ENCODE measurements at regions not wholly inside any gene's neighbourhood (a gene's known extent, or its start where the extent isn't known, plus 50 kb on each side); places are given as distances from the start of the nearest gene placed in this dataset.

GRCh38 chr6:81491454-81492101 lies 260.9 kb downstream of the TENT5A start:
- no peaks in the 10 kb centered on the region for H3K36me3 ChIP-seq
- H3K4me3 ChIP-seq, result no peak overlapping the region
- no peaks in the 10 kb centered on the region for H3K9me3 ChIP-seq (replicated peaks)
- no peak for DNase-seq
- no peaks in the 10 kb centered on the region for H3K27me3 ChIP-seq
- no peak overlapping the region for H3K27ac ChIP-seq
- no peaks in the 10 kb centered on the region for H3K4me1 ChIP-seq

DNA sequence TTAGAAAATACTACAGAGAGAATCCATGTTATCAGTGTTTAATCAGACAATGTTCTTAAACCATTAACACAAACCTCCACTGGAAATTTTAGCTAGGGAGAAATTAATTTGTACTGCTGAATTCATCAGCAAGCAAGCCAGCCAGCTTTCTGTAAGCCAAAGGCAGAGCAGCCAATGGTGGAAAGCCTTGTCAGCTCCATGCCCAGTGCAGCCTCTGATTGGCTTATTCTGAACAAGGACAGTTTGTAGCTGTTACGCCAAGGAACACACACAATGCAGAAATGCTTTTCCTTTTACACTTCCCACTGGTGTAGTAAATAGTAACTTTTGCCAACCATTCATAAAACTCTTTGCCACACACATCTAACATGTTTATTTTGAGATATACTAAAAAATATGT lies 265.0 kb downstream of the TENT5A start:
- Histone ChIP-seq H3K36me3 (no peaks in the 10 kb centered on the region), H3K27me3 (no peaks in the 10 kb centered on the region), H3K27ac (no peak overlapping the region), H3K9me3 (replicated peaks) (no peaks in the 10 kb centered on the region), H3K4me1 (no peaks in the 10 kb centered on the region), H3K4me3 (peak overlapping the region; percentile 43)
- DNase-seq, result peak; percentile 54 to 73

DNA sequence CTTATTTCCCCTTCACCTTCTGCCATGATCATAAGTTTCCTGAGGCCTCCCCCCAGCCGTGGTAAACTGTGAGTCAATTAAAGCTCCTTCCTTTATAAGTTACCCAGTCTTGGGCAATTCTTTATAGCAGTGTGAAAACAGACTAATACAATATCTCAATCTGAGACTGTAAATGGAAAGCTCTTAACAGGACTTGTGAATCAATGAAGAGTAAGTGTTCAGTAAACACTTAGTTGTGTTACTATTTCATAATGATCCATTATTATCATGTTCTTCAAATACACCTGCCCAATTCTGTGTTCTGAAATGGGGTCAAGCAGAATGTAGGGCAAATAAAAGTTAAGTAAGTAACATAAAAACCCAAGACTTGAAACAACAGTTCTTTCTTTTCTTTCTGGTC lies 266.2 kb downstream of the TENT5A start:
- Histone ChIP-seq H3K4me3 (no peak overlapping the region), H3K9me3 (replicated peaks) (no peaks in the 10 kb centered on the region), H3K27ac (no peak overlapping the region), H3K36me3 (no peaks in the 10 kb centered on the region), H3K27me3 (no peaks in the 10 kb centered on the region), H3K4me1 (no peaks in the 10 kb centered on the region)
- DNase-seq, result no peak

DNA sequence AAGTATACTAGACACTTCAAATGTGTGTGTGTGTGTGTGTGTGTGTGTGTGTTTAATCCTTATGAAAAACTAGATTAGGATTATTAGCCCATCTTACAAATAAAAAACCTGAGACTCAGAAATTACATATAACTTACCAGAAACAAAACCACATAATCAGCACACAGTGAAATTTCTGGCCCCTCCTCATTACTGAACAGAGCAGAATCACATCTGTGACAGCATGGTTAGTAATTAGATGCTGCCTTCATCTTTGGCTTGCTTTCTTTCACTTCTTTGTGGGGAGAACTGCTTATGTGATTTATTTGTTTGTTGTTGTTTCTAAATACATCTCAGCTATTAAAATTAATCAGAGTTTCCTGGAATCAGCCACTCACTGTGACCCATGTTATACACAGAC lies 267.1 kb downstream of the TENT5A start:
- Histone ChIP-seq H3K36me3 (no peaks in the 10 kb centered on the region), H3K4me3 (no peak overlapping the region), H3K27me3 (no peaks in the 10 kb centered on the region), H3K27ac (no peak overlapping the region), H3K4me1 (no peaks in the 10 kb centered on the region), H3K9me3 (replicated peaks) (no peaks in the 10 kb centered on the region)
- no peak for DNase-seq

- DNase-seq, result no peak
Observed at GRCh38 chr6:81484251-81484650, 268.2 kb downstream of the TENT5A start.

GRCh38 chr6:81480139-81480538 lies 272.3 kb downstream of the TENT5A start:
- H3K4me1 ChIP-seq, result no peaks in the 10 kb centered on the region
- H3K27me3 ChIP-seq, result no peaks in the 10 kb centered on the region
- no peaks in the 10 kb centered on the region for H3K9me3 ChIP-seq (replicated peaks)
- H3K27ac ChIP-seq, result no peak overlapping the region
- no peak overlapping the region for H3K4me3 ChIP-seq
- no peak for DNase-seq
- no peaks in the 10 kb centered on the region for H3K36me3 ChIP-seq

More at GRCh38 chr6:81484251-81484650, 268.2 kb downstream of the TENT5A start:
- Histone ChIP-seq H3K36me3 (no peaks in the 10 kb centered on the region), H3K4me1 (no peaks in the 10 kb centered on the region), H3K27ac (no peak overlapping the region), H3K27me3 (no peaks in the 10 kb centered on the region), H3K4me3 (no peak overlapping the region), H3K9me3 (replicated peaks) (no peaks in the 10 kb centered on the region)

- Histone ChIP-seq H3K4me3 (no peak overlapping the region), H3K4me1 (no peaks in the 10 kb centered on the region)
- DNase-seq, result no peak
Observed at GRCh38 chr6:81476881-81477280, 275.6 kb downstream of the TENT5A start.

DNA sequence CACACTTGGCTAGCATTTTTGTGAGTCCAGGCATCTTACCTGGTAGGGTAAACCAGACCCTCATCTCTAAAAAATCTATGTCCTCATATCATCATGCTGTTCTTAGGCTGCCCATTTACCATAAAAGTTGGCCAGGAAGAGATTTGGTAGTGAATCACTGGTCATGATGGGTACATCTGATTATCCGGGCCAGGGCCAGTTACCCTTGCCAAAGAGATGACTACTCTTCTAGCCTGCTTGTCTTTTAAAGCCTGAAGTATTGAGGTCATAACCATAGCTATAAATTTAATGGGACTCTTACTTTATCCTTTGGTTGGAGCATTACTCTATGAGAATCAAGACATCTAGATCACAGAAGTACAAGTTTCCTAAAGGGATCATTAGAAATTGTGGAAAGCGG lies 276.8 kb downstream of the TENT5A start:
- H3K27ac ChIP-seq, result no peak overlapping the region

More at GRCh38 chr6:81476881-81477280, 275.6 kb downstream of the TENT5A start:
- H3K27me3 ChIP-seq, result no peaks in the 10 kb centered on the region
- H3K9me3 ChIP-seq (replicated peaks), result no peaks in the 10 kb centered on the region
- no peak overlapping the region for H3K27ac ChIP-seq
- H3K36me3 ChIP-seq, result no peaks in the 10 kb centered on the region

DNA sequence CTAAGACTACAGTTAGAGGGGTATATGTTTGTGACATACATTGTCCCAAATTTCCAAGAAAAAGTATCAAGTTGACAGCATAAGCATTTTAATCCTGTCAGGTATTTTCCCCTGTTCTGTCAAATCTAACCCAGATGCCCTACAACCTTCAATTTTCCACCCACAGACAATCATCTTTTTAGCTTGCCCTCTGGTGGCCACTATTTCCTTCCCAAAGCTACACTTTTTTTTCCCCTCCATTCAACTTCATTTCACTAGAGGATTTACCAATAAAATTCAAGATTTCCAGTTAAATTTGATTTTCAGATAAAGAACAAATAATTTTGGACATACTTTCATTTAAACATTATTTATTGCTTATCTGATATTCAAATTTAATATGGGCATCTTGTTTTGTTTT lies 286.6 kb downstream of the TENT5A start:
- Histone ChIP-seq H3K4me3 (no peak overlapping the region), H3K27me3 (no peaks in the 10 kb centered on the region), H3K9me3 (replicated peaks) (no peaks in the 10 kb centered on the region), H3K4me1 (no peaks in the 10 kb centered on the region), H3K36me3 (no peaks in the 10 kb centered on the region), H3K27ac (no peak overlapping the region)
- DNase-seq, result peak in 1 of 2 experiments; percentile 49

More for the DNA sequence above, 276.8 kb downstream of the TENT5A start:
- no peaks in the 10 kb centered on the region for H3K27me3 ChIP-seq
- H3K4me3 ChIP-seq, result no peak overlapping the region
- no peaks in the 10 kb centered on the region for H3K4me1 ChIP-seq
- H3K36me3 ChIP-seq, result no peaks in the 10 kb centered on the region
- no peak for DNase-seq
- H3K9me3 ChIP-seq (replicated peaks), result no peaks in the 10 kb centered on the region

DNA sequence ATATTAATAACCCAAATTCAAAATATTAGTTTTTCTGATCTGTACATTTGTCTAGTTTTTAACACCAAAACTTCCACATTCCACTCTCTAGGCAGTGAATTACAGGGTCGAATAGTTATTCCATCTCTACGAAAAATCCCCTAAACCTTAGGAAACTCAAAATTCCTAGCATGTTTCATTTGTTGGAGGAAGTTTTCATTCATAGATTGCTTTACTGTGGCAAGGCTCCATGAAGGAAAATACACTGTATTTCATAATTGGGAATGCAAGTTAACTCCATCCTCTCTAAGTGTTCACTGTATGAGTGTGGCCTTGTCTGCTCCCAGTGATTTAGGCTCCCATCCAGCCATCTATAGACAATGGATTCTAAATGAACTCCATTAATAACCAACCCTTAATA lies 296.1 kb downstream of the TENT5A start:
- H3K27ac ChIP-seq, result no peak overlapping the region
- H3K4me3 ChIP-seq, result no peak overlapping the region
- H3K9me3 ChIP-seq (replicated peaks), result no peaks in the 10 kb centered on the region
- H3K27me3 ChIP-seq, result no peaks in the 10 kb centered on the region
- no peaks in the 10 kb centered on the region for H3K4me1 ChIP-seq
- no peak for DNase-seq
- no peaks in the 10 kb centered on the region for H3K36me3 ChIP-seq

DNA sequence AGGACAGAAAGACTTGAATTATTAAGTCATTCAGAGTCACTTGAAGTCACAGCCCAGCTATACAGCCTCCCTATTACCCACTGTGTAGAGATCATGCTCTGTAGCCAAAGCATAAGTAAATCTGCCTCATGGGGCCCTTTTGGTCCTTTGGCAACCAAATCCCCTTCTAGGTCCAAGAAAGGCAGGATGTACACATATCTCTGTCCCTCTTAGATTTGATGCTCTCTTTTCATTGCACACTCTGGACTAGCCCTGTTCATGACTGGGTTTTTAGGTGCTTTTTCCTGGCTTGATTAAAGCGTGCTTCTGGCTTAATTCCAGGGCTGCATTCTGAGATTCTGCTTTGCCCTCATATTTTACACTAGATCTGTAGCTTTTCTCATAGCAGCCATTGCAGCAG lies 296.8 kb downstream of the TENT5A start:
- Histone ChIP-seq H3K9me3 (replicated peaks) (no peaks in the 10 kb centered on the region), H3K27ac (no peak overlapping the region), H3K4me1 (no peaks in the 10 kb centered on the region), H3K36me3 (no peaks in the 10 kb centered on the region), H3K27me3 (no peaks in the 10 kb centered on the region), H3K4me3 (no peak overlapping the region)
- no peak for DNase-seq

DNA sequence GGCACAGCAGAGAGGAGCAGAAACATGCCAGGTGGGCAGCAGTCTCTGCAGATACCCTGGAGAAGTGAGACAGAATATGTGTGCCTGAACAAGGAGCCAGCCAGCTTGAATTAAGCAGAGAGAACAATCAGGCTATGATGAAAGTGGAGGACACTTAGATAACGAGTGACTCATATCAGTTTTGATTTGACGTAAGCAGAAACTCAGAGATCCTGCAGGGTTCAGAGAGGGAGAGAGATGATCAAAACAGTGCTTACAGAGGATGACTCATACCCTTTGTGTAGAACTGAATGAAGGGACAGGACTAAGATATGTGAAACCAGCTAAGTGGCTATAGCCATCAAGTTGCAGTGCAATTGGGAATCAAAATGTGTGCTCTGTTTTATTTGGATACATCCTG lies 300.7 kb downstream of the TENT5A start:
- peak in 1 of 2 experiments; percentile 14 for DNase-seq
- H3K4me3 ChIP-seq, result no peak overlapping the region
- H3K9me3 ChIP-seq (replicated peaks), result no peaks in the 10 kb centered on the region
- no peak overlapping the region for H3K27ac ChIP-seq
- H3K27me3 ChIP-seq, result no peaks in the 10 kb centered on the region
- H3K36me3 ChIP-seq, result no peaks in the 10 kb centered on the region
- H3K4me1 ChIP-seq, result no peaks in the 10 kb centered on the region

GRCh38 chr6:81450180-81450579 lies 302.3 kb downstream of the TENT5A start:
- Histone ChIP-seq H3K9me3 (replicated peaks) (no peaks in the 10 kb centered on the region), H3K4me1 (no peaks in the 10 kb centered on the region), H3K27me3 (no peaks in the 10 kb centered on the region), H3K4me3 (no peak overlapping the region), H3K27ac (no peak overlapping the region), H3K36me3 (no peaks in the 10 kb centered on the region)
- DNase-seq, result no peak

DNA sequence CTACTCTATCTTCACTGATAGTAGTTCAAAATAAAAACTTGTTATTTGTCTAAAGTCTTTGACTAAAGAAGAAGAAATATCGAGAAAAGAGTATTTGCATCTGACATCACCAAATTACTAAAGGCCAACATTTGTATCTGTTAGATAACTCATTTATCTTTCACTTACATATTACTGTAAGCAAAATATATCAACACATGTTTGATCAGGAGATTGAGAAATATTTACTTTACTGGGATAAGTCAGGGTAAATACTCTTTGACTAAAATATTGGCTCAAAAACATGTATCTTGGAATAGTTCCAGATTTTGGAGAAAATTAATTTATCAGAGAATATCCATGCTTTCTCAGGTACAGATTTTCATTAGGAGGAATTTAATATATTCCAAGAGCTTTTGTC lies 306.0 kb downstream of the TENT5A start:
- Histone ChIP-seq H3K27ac (no peak overlapping the region), H3K36me3 (no peaks in the 10 kb centered on the region), H3K27me3 (no peaks in the 10 kb centered on the region), H3K4me3 (no peak overlapping the region), H3K9me3 (replicated peaks) (no peaks in the 10 kb centered on the region), H3K4me1 (no peaks in the 10 kb centered on the region)
- DNase-seq, result no peak

- H3K27ac ChIP-seq, result no peak overlapping the region
- H3K4me3 ChIP-seq, result no peak overlapping the region
- H3K4me1 ChIP-seq, result no peaks in the 10 kb centered on the region
- H3K9me3 ChIP-seq (replicated peaks), result peaks cover 3% of the 10 kb centered on the region; the same call in 1 of the 2 replicates
- H3K36me3 ChIP-seq, result no peaks in the 10 kb centered on the region
- no peak for DNase-seq
- H3K27me3 ChIP-seq, result no peaks in the 10 kb centered on the region
Observed at GRCh38 chr6:81439417-81439816, 313.1 kb downstream of the TENT5A start.

DNA sequence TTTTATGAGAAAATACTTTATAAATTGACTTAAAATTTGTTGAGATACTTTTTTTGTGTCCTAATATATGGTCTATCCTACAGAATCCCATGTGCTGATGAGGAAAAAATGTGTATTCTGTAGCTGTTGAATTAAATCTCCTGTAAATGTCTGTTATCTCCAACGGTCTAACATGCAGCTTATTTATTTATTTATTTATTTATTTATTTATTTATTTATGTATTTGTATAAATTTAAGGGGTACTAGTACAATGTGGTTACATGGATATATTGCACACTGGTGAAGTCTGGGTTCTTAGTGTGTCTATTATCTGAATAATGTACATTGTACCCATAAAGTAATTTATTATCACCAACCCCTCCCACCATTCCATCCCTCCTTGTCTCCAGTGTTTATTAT lies 315.5 kb downstream of the TENT5A start:
- no peak for DNase-seq
- Histone ChIP-seq H3K9me3 (replicated peaks) (peaks cover 3% of the 10 kb centered on the region; the same call in 1 of the 2 replicates), H3K36me3 (no peaks in the 10 kb centered on the region)

More for the DNA sequence above, 315.5 kb downstream of the TENT5A start:
- H3K27ac ChIP-seq, result no peak overlapping the region
- H3K4me1 ChIP-seq, result no peaks in the 10 kb centered on the region
- no peak overlapping the region for H3K4me3 ChIP-seq
- H3K27me3 ChIP-seq, result no peaks in the 10 kb centered on the region
